ENCODE measurements at regions not wholly inside any gene's neighbourhood (a gene's known extent, or its start where the extent isn't known, plus 50 kb on each side); places are given as distances from the start of the nearest gene placed in this dataset.

DNA sequence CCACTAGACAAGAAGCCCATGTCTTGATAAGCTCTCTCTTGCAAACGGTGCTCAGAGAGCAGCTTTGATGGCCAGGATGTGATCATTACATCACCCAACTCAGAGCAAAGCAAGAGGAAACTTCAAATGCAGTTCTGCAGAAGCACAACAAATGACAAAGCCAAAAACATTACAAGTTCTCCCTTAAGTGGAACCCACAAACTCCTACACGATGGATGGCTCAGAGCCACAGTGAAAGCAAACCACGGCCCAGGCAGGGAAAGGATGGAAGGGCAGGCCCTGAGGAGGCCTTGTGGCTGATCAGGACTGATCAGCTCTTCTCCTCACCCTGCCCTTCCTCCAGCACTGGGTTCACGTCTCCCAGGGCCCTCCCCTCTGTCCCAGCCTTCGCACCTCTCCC is 326.4 kb downstream of the EIPR1 start:
- TF ChIP-seq, protein P1, sequence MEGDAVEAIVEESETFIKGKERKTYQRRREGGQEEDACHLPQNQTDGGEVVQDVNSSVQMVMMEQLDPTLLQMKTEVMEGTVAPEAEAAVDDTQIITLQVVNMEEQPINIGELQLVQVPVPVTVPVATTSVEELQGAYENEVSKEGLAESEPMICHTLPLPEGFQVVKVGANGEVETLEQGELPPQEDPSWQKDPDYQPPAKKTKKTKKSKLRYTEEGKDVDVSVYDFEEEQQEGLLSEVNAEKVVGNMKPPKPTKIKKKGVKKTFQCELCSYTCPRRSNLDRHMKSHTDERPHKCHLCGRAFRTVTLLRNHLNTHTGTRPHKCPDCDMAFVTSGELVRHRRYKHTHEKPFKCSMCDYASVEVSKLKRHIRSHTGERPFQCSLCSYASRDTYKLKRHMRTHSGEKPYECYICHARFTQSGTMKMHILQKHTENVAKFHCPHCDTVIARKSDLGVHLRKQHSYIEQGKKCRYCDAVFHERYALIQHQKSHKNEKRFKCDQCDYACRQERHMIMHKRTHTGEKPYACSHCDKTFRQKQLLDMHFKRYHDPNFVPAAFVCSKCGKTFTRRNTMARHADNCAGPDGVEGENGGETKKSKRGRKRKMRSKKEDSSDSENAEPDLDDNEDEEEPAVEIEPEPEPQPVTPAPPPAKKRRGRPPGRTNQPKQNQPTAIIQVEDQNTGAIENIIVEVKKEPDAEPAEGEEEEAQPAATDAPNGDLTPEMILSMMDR (IDR thresholded peaks at IDR 0.05 in 2 of 3, conservative IDR thresholded peaks at IDR 0.05 in 1 of 3; ENCODE audit: control insufficient read depth in 2 of 3, extremely low read depth in 1 of 3, insufficient read depth in 1 of 3, low read depth in 3 of 3, low read length in 3 of 3) = no peak
- TF ChIP-seq, protein P2, sequence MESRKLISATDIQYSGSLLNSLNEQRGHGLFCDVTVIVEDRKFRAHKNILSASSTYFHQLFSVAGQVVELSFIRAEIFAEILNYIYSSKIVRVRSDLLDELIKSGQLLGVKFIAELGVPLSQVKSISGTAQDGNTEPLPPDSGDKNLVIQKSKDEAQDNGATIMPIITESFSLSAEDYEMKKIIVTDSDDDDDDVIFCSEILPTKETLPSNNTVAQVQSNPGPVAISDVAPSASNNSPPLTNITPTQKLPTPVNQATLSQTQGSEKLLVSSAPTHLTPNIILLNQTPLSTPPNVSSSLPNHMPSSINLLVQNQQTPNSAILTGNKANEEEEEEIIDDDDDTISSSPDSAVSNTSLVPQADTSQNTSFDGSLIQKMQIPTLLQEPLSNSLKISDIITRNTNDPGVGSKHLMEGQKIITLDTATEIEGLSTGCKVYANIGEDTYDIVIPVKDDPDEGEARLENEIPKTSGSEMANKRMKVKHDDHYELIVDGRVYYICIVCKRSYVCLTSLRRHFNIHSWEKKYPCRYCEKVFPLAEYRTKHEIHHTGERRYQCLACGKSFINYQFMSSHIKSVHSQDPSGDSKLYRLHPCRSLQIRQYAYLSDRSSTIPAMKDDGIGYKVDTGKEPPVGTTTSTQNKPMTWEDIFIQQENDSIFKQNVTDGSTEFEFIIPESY (IDR thresholded peaks at IDR 0.05) = no peak
- TF ChIP-seq, protein P3, sequence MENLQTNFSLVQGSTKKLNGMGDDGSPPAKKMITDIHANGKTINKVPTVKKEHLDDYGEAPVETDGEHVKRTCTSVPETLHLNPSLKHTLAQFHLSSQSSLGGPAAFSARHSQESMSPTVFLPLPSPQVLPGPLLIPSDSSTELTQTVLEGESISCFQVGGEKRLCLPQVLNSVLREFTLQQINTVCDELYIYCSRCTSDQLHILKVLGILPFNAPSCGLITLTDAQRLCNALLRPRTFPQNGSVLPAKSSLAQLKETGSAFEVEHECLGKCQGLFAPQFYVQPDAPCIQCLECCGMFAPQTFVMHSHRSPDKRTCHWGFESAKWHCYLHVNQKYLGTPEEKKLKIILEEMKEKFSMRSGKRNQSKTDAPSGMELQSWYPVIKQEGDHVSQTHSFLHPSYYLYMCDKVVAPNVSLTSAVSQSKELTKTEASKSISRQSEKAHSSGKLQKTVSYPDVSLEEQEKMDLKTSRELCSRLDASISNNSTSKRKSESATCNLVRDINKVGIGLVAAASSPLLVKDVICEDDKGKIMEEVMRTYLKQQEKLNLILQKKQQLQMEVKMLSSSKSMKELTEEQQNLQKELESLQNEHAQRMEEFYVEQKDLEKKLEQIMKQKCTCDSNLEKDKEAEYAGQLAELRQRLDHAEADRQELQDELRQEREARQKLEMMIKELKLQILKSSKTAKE (IDR thresholded peaks at IDR 0.05; ENCODE audit: low read depth, poor library complexity, severe bottlenecking) = no peak
- TF ChIP-seq, protein P4, sequence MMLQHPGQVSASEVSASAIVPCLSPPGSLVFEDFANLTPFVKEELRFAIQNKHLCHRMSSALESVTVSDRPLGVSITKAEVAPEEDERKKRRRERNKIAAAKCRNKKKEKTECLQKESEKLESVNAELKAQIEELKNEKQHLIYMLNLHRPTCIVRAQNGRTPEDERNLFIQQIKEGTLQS (IDR thresholded peaks at IDR 0.05; ENCODE audit: borderline replicate concordance, extremely low read depth, low read depth, low read length) = no peak
- TF ChIP-seq SUZ12 (IDR thresholded peaks at IDR 0.05; ENCODE audit: unreplicated experiment) (no peak), EGR1 (IDR thresholded peaks at IDR 0.05; ENCODE audit: borderline replicate concordance in 1 of 2, low read depth in 2 of 2, low read length in 2 of 2) (no peak), SIX5 (IDR thresholded peaks at IDR 0.05; ENCODE audit: low read depth, low read length, severe bottlenecking) (no peak), POLR2AphosphoS2 (IDR thresholded peaks at IDR 0.05; ENCODE audit: low read depth, low read length) (no peak), EP300 (IDR thresholded peaks at IDR 0.05; ENCODE audit: borderline replicate concordance in 1 of 2, control insufficient read depth in 1 of 2, low read depth in 2 of 2, low read length in 2 of 2) (no peak)
- TF ChIP-seq, protein P5, sequence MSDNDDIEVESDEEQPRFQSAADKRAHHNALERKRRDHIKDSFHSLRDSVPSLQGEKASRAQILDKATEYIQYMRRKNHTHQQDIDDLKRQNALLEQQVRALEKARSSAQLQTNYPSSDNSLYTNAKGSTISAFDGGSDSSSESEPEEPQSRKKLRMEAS (IDR thresholded peaks at IDR 0.05; ENCODE audit: low read depth, low read length) = no peak
- TF ChIP-seq, protein P6, sequence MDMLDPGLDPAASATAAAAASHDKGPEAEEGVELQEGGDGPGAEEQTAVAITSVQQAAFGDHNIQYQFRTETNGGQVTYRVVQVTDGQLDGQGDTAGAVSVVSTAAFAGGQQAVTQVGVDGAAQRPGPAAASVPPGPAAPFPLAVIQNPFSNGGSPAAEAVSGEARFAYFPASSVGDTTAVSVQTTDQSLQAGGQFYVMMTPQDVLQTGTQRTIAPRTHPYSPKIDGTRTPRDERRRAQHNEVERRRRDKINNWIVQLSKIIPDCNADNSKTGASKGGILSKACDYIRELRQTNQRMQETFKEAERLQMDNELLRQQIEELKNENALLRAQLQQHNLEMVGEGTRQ (IDR thresholded peaks at IDR 0.05; ENCODE audit: borderline replicate concordance, low read depth, low read length) = no peak

Data from GM12878 (cell line).